PC-9 (cell line): ENCODE measurements at regions not wholly inside any gene's neighbourhood (a gene's known extent, or its start where the extent isn't known, plus 50 kb on each side); places are given as distances from the start of the nearest gene placed in this dataset.

ENCODE experiments used
- BruUV-seq: library from RNA; stranded (reverse); fragments of 400-500 nt; replicated peaks from 2 replicates; lab custom pipeline; 2021; lab: Mats Ljungman, UMichigan
- CTCF ChIA-PET: fragments of 300-600 bp; sonication (Branson Sonifier 250); formaldehyde crosslinking; loops from one replicate; lab custom pipeline; 2022; ENCODE audit warnings: antibody characterized with exemption; lab: Charles Lee
- POLR2A ChIA-PET: fragments of 300-600 bp; sonication (Branson Sonifier 250); formaldehyde crosslinking; loops from one replicate; lab custom pipeline; 2022; ENCODE audit warnings: antibody characterized with exemption; ENCODE audit not compliant: unreplicated experiment; lab: Charles Lee
- DNase-seq, 2 experiments: peaks; one replicate each; pipeline versions ENCODE4 v3.0.0 to v3.0.0-alpha.2; 2015 to 2022; ENCODE audit warnings: mixed read lengths in 1 of 2
- H2AFZ ChIP-seq: fragments of 200-600 bp; sonication (generic); 2 replicates; pipeline ENCODE4 v1.8.1; 2017; ENCODE audit warnings: antibody characterized with exemption
- H3F3A ChIP-seq: fragments of 200-600 bp; sonication (generic); 2 replicates; pipeline ENCODE4 v1.8.1; 2017; ENCODE audit warnings: antibody characterized with exemption, mild to moderate bottlenecking, low read depth; ENCODE audit not compliant: insufficient read depth
- H3K27ac ChIP-seq: fragments of 200-600 bp; sonication (generic); 2 replicates; pipeline ENCODE4 v1.6.1; 2016; ENCODE audit warnings: mixed run types
- H3K27me3 ChIP-seq: fragments of 200-600 bp; sonication (generic); 2 replicates; pipeline ENCODE4 v1.6.1; 2016; ENCODE audit warnings: low read depth, mixed run types; ENCODE audit not compliant: insufficient read depth
- H3K36me3 ChIP-seq: fragments of 200-600 bp; sonication (generic); 2 replicates; pipeline ENCODE4 v1.6.1; 2016; ENCODE audit warnings: low read depth, mixed run types
- H3K4me1 ChIP-seq: fragments of 200-600 bp; sonication (generic); replicated peaks from 2 replicates; pipeline ENCODE4 v1.6.1; 2016; ENCODE audit warnings: mixed run types; ENCODE audit not compliant: insufficient read depth
- H3K4me2 ChIP-seq: fragments of 200-600 bp; sonication (generic); 2 replicates; pipeline ENCODE4 v1.6.1; 2017; ENCODE audit warnings: mixed run types
- H3K4me3 ChIP-seq: fragments of 200-600 bp; sonication (generic); 2 replicates; pipeline ENCODE4 v1.6.1; 2016; ENCODE audit warnings: mixed run types
- H3K79me2 ChIP-seq: fragments of 200-600 bp; sonication (generic); 2 replicates; pipeline ENCODE4 v1.6.1; 2017; ENCODE audit warnings: low read depth, mixed run types
- H3K9me2 ChIP-seq: fragments of 200-600 bp; sonication (generic); 2 replicates; pipeline ENCODE4 v1.8.1; 2017; ENCODE audit warnings: mild to moderate bottlenecking; ENCODE audit not compliant: insufficient read depth
- H3K9me3 ChIP-seq: fragments of 200-600 bp; sonication (generic); 2 replicates; pipeline ENCODE4 v1.8.1; 2016; ENCODE audit warnings: low read depth; ENCODE audit not compliant: insufficient read depth
- H4K20me1 ChIP-seq: fragments of 200-600 bp; sonication (generic); 2 replicates; pipeline ENCODE4 v1.8.1; 2017; ENCODE audit not compliant: insufficient read depth
- CTCF ChIP-seq: fragments of 200-600 bp; sonication (generic); conservative IDR thresholded peaks from 2 replicates; pipeline ENCODE4 v1.6.1; 2017; ENCODE audit warnings: mixed run types, antibody characterized with exemption, mild to moderate bottlenecking, moderate library complexity
- EZH2 ChIP-seq: fragments of 200-600 bp; sonication (generic); IDR thresholded peaks from 2 replicates; pipeline ENCODE4 v1.8.0; 2017; ENCODE audit warnings: antibody characterized with exemption, low read depth
- intact Hi-C: fragments of 100-400 bp; cut with micrococcal nuclease; formaldehyde crosslinking; loops from one replicate; pipeline ENCODE4 v1.10.0; 2022; ENCODE audit not compliant: unreplicated experiment

GRCh38 chr5:152900332-152900731 is 495.3 kb upstream of the NMUR2 start:
- no peaks in the 10 kb centered on the region for H3K79me2 ChIP-seq
- no peaks in the 10 kb centered on the region for H3K4me1 ChIP-seq
- TF ChIP-seq EZH2 (no peak), CTCF (no peak)
- H4K20me1 ChIP-seq = no peaks in the 10 kb centered on the region
- no peak overlapping the region for H2AFZ ChIP-seq
- no peaks in the 10 kb centered on the region for H3K9me2 ChIP-seq
- H3K9me3 ChIP-seq = no peaks in the 10 kb centered on the region
- no peaks in the 10 kb centered on the region for H3K27me3 ChIP-seq
- POLR2A ChIA-PET = no interaction called here
- intact Hi-C loops = no loop called here
- no peaks in the 10 kb centered on the region for H3F3A ChIP-seq
- no TSS peak for BruUV-seq
- CTCF ChIA-PET = interaction anchor here (0.6 kb wide), 1 partner anchor 112 kb away, joined by 3 read pairs; no protein-coding TSS in a partner anchor
- no peak for DNase-seq
- H3K36me3 ChIP-seq = no peaks in the 10 kb centered on the region
- no peak overlapping the region for H3K4me2 ChIP-seq
- H3K4me3 ChIP-seq = no peak overlapping the region
- H3K27ac ChIP-seq = no peak overlapping the region

- H3K36me3 ChIP-seq = no peaks in the 10 kb centered on the region
- H3K4me1 ChIP-seq = no peaks in the 10 kb centered on the region
- no peak overlapping the region for H3K27ac ChIP-seq
- no peaks in the 10 kb centered on the region for H4K20me1 ChIP-seq
- ChIA-PET POLR2A (no interaction called here), CTCF (no interaction called here)
- H3K4me3 ChIP-seq = no peak overlapping the region
- H3F3A ChIP-seq = no peaks in the 10 kb centered on the region
- no peaks in the 10 kb centered on the region for H3K9me2 ChIP-seq
- no peaks in the 10 kb centered on the region for H3K9me3 ChIP-seq
- H3K4me2 ChIP-seq = no peak overlapping the region
- TF ChIP-seq EZH2 (no peak), CTCF (no peak)
- no peak overlapping the region for H2AFZ ChIP-seq
- no peak for DNase-seq
- BruUV-seq = no TSS peak
- H3K27me3 ChIP-seq = no peaks in the 10 kb centered on the region
- H3K79me2 ChIP-seq = no peaks in the 10 kb centered on the region
- intact Hi-C loops = no loop called here
Observed at GRCh38 chr5:152901754-152902153, 496.7 kb upstream of the NMUR2 start.

GRCh38 chr5:152905286-152905685 is 500.2 kb upstream of the NMUR2 start:
- no peaks in the 10 kb centered on the region for H3K9me2 ChIP-seq
- no peaks in the 10 kb centered on the region for H3K9me3 ChIP-seq
- TF ChIP-seq CTCF (no peak), EZH2 (no peak)
- BruUV-seq = no TSS peak
- POLR2A ChIA-PET = no interaction called here
- H3F3A ChIP-seq = no peaks in the 10 kb centered on the region
- CTCF ChIA-PET = interaction anchor here (0.6 to 0.7 kb wide), 2 partner anchors 23 to 809 kb away, joined by 3 read pairs; no protein-coding TSS in a partner anchor
- no peak overlapping the region for H3K4me3 ChIP-seq
- no peaks in the 10 kb centered on the region for H3K79me2 ChIP-seq
- H2AFZ ChIP-seq = no peak overlapping the region
- H4K20me1 ChIP-seq = no peaks in the 10 kb centered on the region
- no peak overlapping the region for H3K4me2 ChIP-seq
- H3K27me3 ChIP-seq = no peaks in the 10 kb centered on the region
- no peak for DNase-seq
- H3K27ac ChIP-seq = no peak overlapping the region
- no peaks in the 10 kb centered on the region for H3K4me1 ChIP-seq
- intact Hi-C loops = no loop called here
- no peaks in the 10 kb centered on the region for H3K36me3 ChIP-seq
